ENCODE measurements at regions not wholly inside any gene's neighbourhood (a gene's known extent, or its start where the extent isn't known, plus 50 kb on each side); places are given as distances from the start of the nearest gene placed in this dataset.

GRCh38 chr5:103793595-103794182 lies 231.1 kb upstream of the NUDT12 start:
- no peak for DNase-seq (ENCODE audit: low read depth)
- no peak overlapping the region for H3K4me3 ChIP-seq (ENCODE audit: low read length)
- no peak for TF ChIP-seq CTCF (conservative IDR thresholded peaks at IDR 0.05; ENCODE audit: low read length)

GRCh38 chr5:103785569-103785968 lies 223.0 kb upstream of the NUDT12 start:
- no peak for TF ChIP-seq CTCF (conservative IDR thresholded peaks at IDR 0.05; ENCODE audit: low read length)
- no peak overlapping the region for H3K4me3 ChIP-seq (ENCODE audit: low read length)
- DNase-seq (ENCODE audit: low read depth) = no peak

- no peak overlapping the region for H3K4me3 ChIP-seq (ENCODE audit: low read length)
- no peak for DNase-seq (ENCODE audit: low read depth)
- no peak for TF ChIP-seq CTCF (conservative IDR thresholded peaks at IDR 0.05; ENCODE audit: low read length)
Measured at GRCh38 chr5:103783669-103784068, 221.1 kb upstream of the NUDT12 start.

GRCh38 chr5:103780794-103781193 lies 218.2 kb upstream of the NUDT12 start:
- no peak for TF ChIP-seq CTCF (conservative IDR thresholded peaks at IDR 0.05; ENCODE audit: low read length)
- no peak overlapping the region for H3K4me3 ChIP-seq (ENCODE audit: low read length)
- no peak for DNase-seq (ENCODE audit: low read depth)

GRCh38 chr5:103774721-103775120 lies 212.1 kb upstream of the NUDT12 start:
- no peak overlapping the region for H3K4me3 ChIP-seq (ENCODE audit: low read length)
- DNase-seq (ENCODE audit: low read depth) = no peak
- no peak for TF ChIP-seq CTCF (conservative IDR thresholded peaks at IDR 0.05; ENCODE audit: low read length)

- no peak overlapping the region for H3K4me3 ChIP-seq (ENCODE audit: low read length)
- TF ChIP-seq CTCF (conservative IDR thresholded peaks at IDR 0.05; ENCODE audit: low read length) = no peak
- no peak for DNase-seq (ENCODE audit: low read depth)
Measured at GRCh38 chr5:103772248-103772647, 209.7 kb upstream of the NUDT12 start.

GRCh38 chr5:103764403-103764802 lies 201.8 kb upstream of the NUDT12 start:
- TF ChIP-seq CTCF (conservative IDR thresholded peaks at IDR 0.05; ENCODE audit: low read length) = no peak
- DNase-seq (ENCODE audit: low read depth) = no peak
- no peak overlapping the region for H3K4me3 ChIP-seq (ENCODE audit: low read length)
